HepG2 (cell line): ENCODE measurements at regions not wholly inside any gene's neighbourhood (a gene's known extent, or its start where the extent isn't known, plus 50 kb on each side); places are given as distances from the start of the nearest gene placed in this dataset.

Experiments
- AGO2 ChIP-seq: fragments of 200-400 bp; formaldehyde crosslinking; optimal IDR thresholded peaks from 2 replicates; pipeline ENCODE3; 2017; ENCODE audit warnings: mild to moderate bottlenecking, low read depth, low read length, moderate library complexity
- ARNT2 ChIP-seq: sonication (generic); formaldehyde crosslinking; IDR thresholded peaks from 2 replicates; pipeline ENCODE4 v1.8.0; 2022; ENCODE audit warnings: mild to moderate bottlenecking, low read depth, missing genetic modification reagents, moderate library complexity
- ATF7-NPFF ChIP-seq: sonication (generic); formaldehyde crosslinking; IDR thresholded peaks from 2 replicates; pipeline ENCODE4 v1.8.1; 2023; ENCODE audit warnings: mild to moderate bottlenecking, low read depth, missing genetic modification reagents, moderate library complexity
- CEBPB ChIP-seq: IDR thresholded peaks from 2 replicates; pipeline ENCODE4 v1.6.1; 2011; ENCODE audit warnings: low read depth, low read length, improper control_type of control experiment, borderline replicate concordance
- ELF4 ChIP-seq: sonication (generic); formaldehyde crosslinking; IDR thresholded peaks from 2 replicates; pipeline ENCODE4 v1.5.0; 2020; ENCODE audit warnings: missing genetic modification reagents, mild to moderate bottlenecking, moderate library complexity, borderline replicate concordance
- FOXM1 ChIP-seq: sonication (generic); formaldehyde crosslinking; IDR thresholded peaks from 2 replicates; pipeline ENCODE4 v1.5.0; 2020; ENCODE audit warnings: missing genetic modification reagents
- FOXP4 ChIP-seq: sonication (generic); formaldehyde crosslinking; IDR thresholded peaks from 2 replicates; pipeline ENCODE4 v1.4.0; 2020; ENCODE audit warnings: missing genetic modification reagents
- HMGA1 ChIP-seq: sonication (generic); formaldehyde crosslinking; conservative IDR thresholded peaks from 2 replicates; pipeline ENCODE4 v1.4.0; 2020; ENCODE audit warnings: missing genetic modification reagents
- HOMEZ ChIP-seq: IDR thresholded peaks from 2 replicates; pipeline ENCODE4 v1.6.1; 2016; ENCODE audit warnings: low read depth
- HOXA7 ChIP-seq: sonication (generic); formaldehyde crosslinking; IDR thresholded peaks from 2 replicates; pipeline ENCODE4 v1.8.1; 2022; ENCODE audit warnings: mild to moderate bottlenecking, missing genetic modification reagents, moderate library complexity
- PATZ1 ChIP-seq: sonication (generic); formaldehyde crosslinking; IDR thresholded peaks from 2 replicates; pipeline ENCODE4 v1.4.0; 2020; ENCODE audit warnings: missing genetic modification reagents
- RFXAP ChIP-seq: sonication (generic); formaldehyde crosslinking; IDR thresholded peaks from 2 replicates; pipeline ENCODE4 v1.4.0; 2020; ENCODE audit warnings: missing genetic modification reagents, borderline replicate concordance
- SRSF4 ChIP-seq: fragments of 200-400 bp; formaldehyde crosslinking; IDR thresholded peaks from one replicate; pipeline ENCODE4 v1.6.1; 2018; ENCODE audit warnings: mild to moderate bottlenecking, low read depth, low read length, moderate library complexity; ENCODE audit not compliant: poor library complexity, severe bottlenecking
- ZNF3 ChIP-seq: IDR thresholded peaks from 2 replicates; pipeline ENCODE4 v1.7.0; 2017; ENCODE audit warnings: inconsistent platforms
- ZNF337 ChIP-seq: sonication (generic); formaldehyde crosslinking; IDR thresholded peaks from 2 replicates; pipeline ENCODE4 v1.5.1; 2020; ENCODE audit warnings: missing genetic modification reagents, low read depth, mild to moderate bottlenecking, borderline replicate concordance
- ZNF34 ChIP-seq: sonication (generic); formaldehyde crosslinking; IDR thresholded peaks from 2 replicates; pipeline ENCODE4 v1.4.0; 2020; ENCODE audit warnings: mild to moderate bottlenecking, missing genetic modification reagents, borderline replicate concordance
- ZNF569 ChIP-seq: sonication (generic); formaldehyde crosslinking; IDR thresholded peaks from 2 replicates; pipeline ENCODE4 v1.5.0; 2020; ENCODE audit warnings: mild to moderate bottlenecking, missing genetic modification reagents, moderate library complexity, borderline replicate concordance
- ZNF572 ChIP-seq: sonication (generic); formaldehyde crosslinking; IDR thresholded peaks from 2 replicates; pipeline ENCODE4 v1.5.1; 2020; ENCODE audit warnings: mild to moderate bottlenecking, missing genetic modification reagents
- ZNF709 ChIP-seq: sonication (generic); formaldehyde crosslinking; IDR thresholded peaks from 2 replicates; pipeline ENCODE4 v1.5.0; 2020; ENCODE audit warnings: mild to moderate bottlenecking, missing genetic modification reagents
- ZNF773 ChIP-seq: sonication (generic); formaldehyde crosslinking; IDR thresholded peaks from 2 replicates; pipeline ENCODE4 v1.4.0; 2020; ENCODE audit warnings: missing genetic modification reagents, borderline replicate concordance
- ZNF883 ChIP-seq: sonication (generic); formaldehyde crosslinking; IDR thresholded peaks from 2 replicates; pipeline ENCODE4 v1.5.1; 2020; ENCODE audit warnings: mild to moderate bottlenecking, missing genetic modification reagents; ENCODE audit errors: not compliant biosample characterization
- ZSCAN22 ChIP-seq: sonication (generic); formaldehyde crosslinking; IDR thresholded peaks from 2 replicates; pipeline ENCODE4 v1.4.0; 2020; ENCODE audit warnings: mild to moderate bottlenecking, missing genetic modification reagents
- ZZZ3 ChIP-seq: sonication (generic); formaldehyde crosslinking; IDR thresholded peaks from 2 replicates; pipeline ENCODE4 v1.4.0; 2020; ENCODE audit warnings: missing genetic modification reagents, mild to moderate bottlenecking, borderline replicate concordance

- TF ChIP-seq HOMEZ (CRISPR knock-in tag) = peak; percentile 61; the same call in 1 of the 2 replicates
- 0 out of 2 replicates have a peak, but pooled peaks have one; percentile 49 for TF ChIP-seq ZNF569 (CRISPR knock-in tag)
- TF ChIP-seq ZZZ3 = peak; percentile 24; the same call in 1 of the 2 replicates
- peak; percentile 55; the same call in 1 of the 2 replicates for TF ChIP-seq ZNF773 (CRISPR knock-in tag)
- TF ChIP-seq ELF4 (CRISPR knock-in tag) = no peak; the same call in 1 of the 2 replicates
- no peak for TF ChIP-seq HMGA1 (CRISPR knock-in tag)
- peak; percentile 87; the same call in 1 of the 2 replicates for TF ChIP-seq ZNF572
- peak; percentile 98 for TF ChIP-seq AGO2
- TF ChIP-seq PATZ1 (CRISPR knock-in tag) = no peak; the same call in none of the 2 replicates
- TF ChIP-seq ATF7-NPFF (CRISPR knock-in tag) = peak; percentile 37; the same call in 1 of the 2 replicates
- no peak for TF ChIP-seq ZSCAN22 (CRISPR knock-in tag)
- no peak for TF ChIP-seq CEBPB
- no peak; the same call in 1 of the 2 replicates for TF ChIP-seq ZNF3 (CRISPR knock-in tag)
- TF ChIP-seq ZNF337 (CRISPR knock-in tag) = peak; percentile 91
- TF ChIP-seq ZNF883 (CRISPR knock-in tag) = peak; percentile 78
- no peak for TF ChIP-seq ZNF709
- TF ChIP-seq RFXAP (CRISPR knock-in tag) = peak; percentile 87
- TF ChIP-seq ZNF34 (CRISPR knock-in tag) = 0 out of 2 replicates have a peak, but pooled peaks have one; percentile 20
- TF ChIP-seq HOXA7 (CRISPR knock-in tag) = 0 out of 2 replicates have a peak, but pooled peaks have one; percentile 26
- TF ChIP-seq ARNT2 (CRISPR knock-in tag) = peak; percentile 86; the same call in 1 of the 2 replicates
- TF ChIP-seq SRSF4 = no peak
- TF ChIP-seq FOXM1 (CRISPR knock-in tag) = no peak
- no peak; the same call in none of the 2 replicates for TF ChIP-seq FOXP4
Measured at GRCh38 chr6:26204332-26205160, 117.3 kb downstream of the HFE start (continued).
